GM23248 (cell line): ENCODE measurements at regions not wholly inside any gene's neighbourhood (a gene's known extent, or its start where the extent isn't known, plus 50 kb on each side); places are given as distances from the start of the nearest gene placed in this dataset.

Source experiments
- DNase-seq: peaks from one replicate; pipeline ENCODE4 v3.0.0-alpha.2; 2015
- H2AFZ ChIP-seq: fragments of 200-600 bp; sonication (generic); 2 replicates; pipeline ENCODE4 v1.6.1; 2016; ENCODE audit warnings: antibody characterized with exemption
- H3F3A ChIP-seq: fragments of 200-600 bp; sonication (generic); 2 replicates; pipeline ENCODE4 v1.6.1; 2016; ENCODE audit warnings: mild to moderate bottlenecking, antibody characterized with exemption, mixed run types; ENCODE audit not compliant: insufficient read depth
- H3K27ac ChIP-seq: fragments of 200-600 bp; sonication (generic); 2 replicates; pipeline ENCODE4 v1.5.1; 2016; ENCODE audit warnings: mild to moderate bottlenecking
- H3K27me3 ChIP-seq: fragments of 200-600 bp; sonication (generic); replicated peaks from 2 replicates; pipeline ENCODE4 v1.6.1; 2016; ENCODE audit warnings: mild to moderate bottlenecking; ENCODE audit not compliant: insufficient read depth
- H3K36me3 ChIP-seq: fragments of 200-600 bp; sonication (generic); 2 replicates; pipeline ENCODE4 v1.6.1; 2016; ENCODE audit warnings: low read depth, mild to moderate bottlenecking
- H3K4me1 ChIP-seq: fragments of 200-600 bp; sonication (generic); 2 replicates; pipeline ENCODE4 v1.6.1; 2016; ENCODE audit warnings: mild to moderate bottlenecking; ENCODE audit not compliant: insufficient read depth
- H3K4me2 ChIP-seq: fragments of 200-600 bp; sonication (generic); one replicate; pipeline ENCODE4 v1.6.1; 2016; ENCODE audit warnings: mild to moderate bottlenecking; ENCODE audit not compliant: unreplicated experiment
- H3K4me3 ChIP-seq: fragments of 200-600 bp; sonication (generic); 2 replicates; pipeline ENCODE4 v1.5.1; 2016; ENCODE audit warnings: mild to moderate bottlenecking
- H3K79me2 ChIP-seq: fragments of 200-600 bp; sonication (generic); 2 replicates; pipeline ENCODE4 v1.6.1; 2016; ENCODE audit warnings: mild to moderate bottlenecking; ENCODE audit not compliant: insufficient read depth
- H3K9ac ChIP-seq: fragments of 200-600 bp; sonication (generic); 2 replicates; pipeline ENCODE4 v1.6.1; 2016; ENCODE audit warnings: mild to moderate bottlenecking
- H3K9me2 ChIP-seq: fragments of 200-600 bp; sonication (generic); 2 replicates; pipeline ENCODE4 v1.6.1; 2016; ENCODE audit warnings: mixed run types, mild to moderate bottlenecking, moderate library complexity; ENCODE audit not compliant: insufficient read depth
- H3K9me3 ChIP-seq: fragments of 200-600 bp; sonication (generic); one replicate; pipeline ENCODE4 v1.6.1; 2017; ENCODE audit warnings: low read depth
- H4K20me1 ChIP-seq: fragments of 200-600 bp; sonication (generic); 2 replicates; pipeline ENCODE4 v1.6.0; 2016; ENCODE audit not compliant: insufficient read depth
- EZH2 ChIP-seq: fragments of 200-600 bp; sonication (generic); IDR thresholded peaks from 2 replicates; pipeline ENCODE4 v1.6.1; 2018; ENCODE audit warnings: antibody characterized with exemption, mild to moderate bottlenecking; ENCODE audit not compliant: insufficient read depth, poor library complexity, severe bottlenecking
- EZH2phosphoT487 ChIP-seq: fragments of 200-600 bp; sonication (generic); IDR thresholded peaks from 2 replicates; pipeline ENCODE4 v1.6.1; 2018; ENCODE audit warnings: antibody characterized with exemption, moderate library complexity, mild to moderate bottlenecking, low read depth; ENCODE audit not compliant: insufficient read depth
- WGBS, 2 experiments: methylation state at CpG; one replicate each; pipeline ENCODE4 v1.1.6; 2015 to 2017; ENCODE audit warnings: low lambda C conversion rate in 2 of 2, low coverage in 1 of 2; ENCODE audit errors: missing lambda C conversion rate in 2 of 2; 5-methylcytosine and 5-hydroxymethylcytosine counted together
- in situ Hi-C: fragments of 300-500 bp; cut with MboI; formaldehyde crosslinking; loops from 2 replicates; pipeline ENCODE4 v1.15.0; 2020

DNA sequence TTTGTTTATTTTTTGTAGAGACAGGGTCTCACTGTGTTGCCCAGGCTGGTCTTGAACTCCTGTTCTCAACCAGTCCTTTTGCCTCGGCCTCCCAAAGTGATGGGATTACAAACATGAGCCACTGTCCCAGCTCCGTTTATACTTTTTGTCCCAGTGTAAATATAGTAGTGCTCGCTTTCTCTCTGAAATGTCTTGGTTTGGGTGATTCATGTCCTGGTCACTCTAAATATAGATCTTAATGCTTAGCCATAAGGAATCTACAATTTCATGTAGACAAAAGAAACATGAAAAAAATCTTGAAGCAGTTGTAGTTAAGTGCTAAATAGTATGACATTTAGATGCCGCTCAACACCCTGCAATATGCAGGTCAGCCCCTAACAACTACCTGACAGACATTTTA lies 126.9 kb downstream of the KATNIP start:
- Histone ChIP-seq H3K4me2 (peak overlapping the region; percentile 34), H3K4me1 (peaks cover 15% of the 10 kb centered on the region), H4K20me1 (no peaks in the 10 kb centered on the region), H3K79me2 (no peaks in the 10 kb centered on the region), H3K9ac (0 out of 2 replicates have a peak overlapping the region, but pooled peaks have one; percentile 2), H3K9me3 (no peaks in the 10 kb centered on the region), H3K27ac (peak overlapping the region; percentile 17; the same call in 1 of the 2 replicates), H3K36me3 (peaks cover under 1% of the 10 kb centered on the region; the same call in 1 of the 2 replicates), H3F3A (peaks cover 12% of the 10 kb centered on the region; the same call in 1 of the 2 replicates), H2AFZ (no peak overlapping the region), H3K4me3 (no peak overlapping the region), H3K9me2 (no peaks in the 10 kb centered on the region), H3K27me3 (no peaks in the 10 kb centered on the region)
- DNase-seq: peak; percentile 53
- no peak for TF ChIP-seq EZH2
- TF ChIP-seq EZH2phosphoT487: no peak
- 65 to 66% methylated on average over 4 of the region's 4 CpGs for WGBS, 2 experiments
- in situ Hi-C loops: no loop called here

DNA sequence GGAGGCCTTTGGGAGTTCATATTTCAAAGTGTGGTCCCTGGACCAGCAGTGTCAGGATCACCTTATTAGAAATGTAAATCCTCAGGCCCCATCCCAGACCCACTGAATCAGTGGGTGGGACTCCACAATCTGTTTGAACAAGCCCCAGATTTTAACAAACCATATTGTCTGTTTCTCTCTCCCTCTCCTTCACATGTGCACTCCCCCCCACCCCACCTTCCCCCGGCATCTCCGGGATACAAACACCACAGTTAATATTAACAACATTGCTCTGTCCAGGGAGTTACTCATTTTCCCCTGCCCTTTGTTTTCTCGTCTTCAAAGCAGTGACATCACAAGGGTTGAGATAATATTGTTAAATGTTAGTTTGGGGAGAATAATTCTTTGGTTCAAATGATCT lies 127.3 kb downstream of the KATNIP start:
- Histone ChIP-seq H3F3A (peaks cover 12% of the 10 kb centered on the region; the same call in 1 of the 2 replicates), H3K9me3 (no peaks in the 10 kb centered on the region), H3K27ac (peak overlapping the region; percentile 17; the same call in 1 of the 2 replicates), H3K4me3 (no peak overlapping the region), H3K27me3 (no peaks in the 10 kb centered on the region), H3K36me3 (peaks cover 5% of the 10 kb centered on the region; the same call in 1 of the 2 replicates), H3K9me2 (no peaks in the 10 kb centered on the region), H3K79me2 (no peaks in the 10 kb centered on the region), H3K4me2 (peak overlapping the region; percentile 34), H4K20me1 (no peaks in the 10 kb centered on the region), H3K4me1 (peaks cover 15% of the 10 kb centered on the region), H3K9ac (0 out of 2 replicates have a peak overlapping the region, but pooled peaks have one; percentile 2), H2AFZ (no peak overlapping the region)
- TF ChIP-seq EZH2: no peak
- TF ChIP-seq EZH2phosphoT487: no peak
- in situ Hi-C loops: no loop called here
- no peak for DNase-seq
- WGBS, 2 experiments: 67 to 86% methylated on average over 3 of the region's 3 CpGs

DNA sequence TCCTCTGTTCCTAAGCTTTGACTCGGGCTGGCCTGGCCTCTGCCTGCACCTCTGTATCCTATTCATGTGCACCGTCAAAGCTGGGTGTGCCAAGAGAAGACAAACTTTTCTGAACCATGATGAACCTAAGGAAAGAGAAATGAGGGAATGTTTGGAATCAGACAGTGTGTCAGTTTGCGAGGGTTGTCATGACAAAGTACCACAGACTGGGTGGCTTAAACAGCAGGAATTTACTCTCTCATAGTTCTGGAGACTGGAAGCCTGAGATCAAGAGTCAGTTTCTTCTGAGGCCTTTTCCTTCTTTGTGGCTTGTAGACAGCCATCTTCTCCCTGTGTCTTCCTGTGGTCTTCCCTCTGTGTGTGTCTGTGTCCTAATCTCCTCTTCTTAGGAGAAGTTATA lies 129.0 kb downstream of the KATNIP start:
- no peaks in the 10 kb centered on the region for H3K9me2 ChIP-seq
- no peak overlapping the region for H3K4me2 ChIP-seq
- H3K4me1 ChIP-seq: peaks cover 15% of the 10 kb centered on the region
- no peaks in the 10 kb centered on the region for H3K79me2 ChIP-seq
- no peak for DNase-seq
- no peaks in the 10 kb centered on the region for H3K27me3 ChIP-seq
- H4K20me1 ChIP-seq: no peaks in the 10 kb centered on the region
- no peaks in the 10 kb centered on the region for H3K9me3 ChIP-seq
- H3K36me3 ChIP-seq: peaks cover 6% of the 10 kb centered on the region; the same call in 1 of the 2 replicates
- H3K27ac ChIP-seq: no peak overlapping the region
- TF ChIP-seq EZH2: no peak
- TF ChIP-seq EZH2phosphoT487: no peak
- no peak overlapping the region for H3K9ac ChIP-seq
- no peak overlapping the region for H3K4me3 ChIP-seq
- 96 to 97% methylated on average over 3 of the region's 3 CpGs for WGBS, 2 experiments
- peaks cover 12% of the 10 kb centered on the region; the same call in 1 of the 2 replicates for H3F3A ChIP-seq
- in situ Hi-C loops: no loop called here
- no peak overlapping the region for H2AFZ ChIP-seq

DNA sequence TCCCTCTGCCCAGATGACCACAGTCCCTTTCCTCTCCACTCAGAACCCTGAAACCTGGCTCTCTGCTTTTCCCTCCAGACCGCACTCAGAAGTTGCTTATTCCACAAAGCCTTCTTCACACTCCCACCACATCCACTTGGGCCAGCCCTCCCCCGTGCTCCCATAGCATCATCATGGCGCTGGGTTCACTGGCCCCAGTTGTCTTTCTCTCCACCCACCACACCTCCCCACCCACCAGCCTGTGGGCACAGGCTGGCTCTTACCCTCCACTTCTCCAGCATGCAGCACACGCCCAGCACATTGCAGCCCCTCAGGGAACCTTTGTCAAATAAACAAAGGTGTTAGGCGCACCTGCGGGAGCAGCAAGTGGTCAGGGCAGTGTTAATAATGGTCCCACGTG lies 130.0 kb downstream of the KATNIP start:
- peaks cover 6% of the 10 kb centered on the region; the same call in 1 of the 2 replicates for H3K36me3 ChIP-seq
- H3K79me2 ChIP-seq: no peaks in the 10 kb centered on the region
- no peak overlapping the region for H3K4me2 ChIP-seq
- no peaks in the 10 kb centered on the region for H3K9me3 ChIP-seq
- WGBS, 2 experiments: 83 to 85% methylated on average over 7 of the region's 7 CpGs
- TF ChIP-seq EZH2phosphoT487 (no peak), EZH2 (no peak)
- H3K9me2 ChIP-seq: no peaks in the 10 kb centered on the region
- no peak overlapping the region for H3K9ac ChIP-seq
- no peak overlapping the region for H2AFZ ChIP-seq
- in situ Hi-C loops: no loop called here
- H3F3A ChIP-seq: peaks cover 12% of the 10 kb centered on the region; the same call in 1 of the 2 replicates
- no peaks in the 10 kb centered on the region for H4K20me1 ChIP-seq
- H3K27ac ChIP-seq: no peak overlapping the region
- peaks cover 15% of the 10 kb centered on the region for H3K4me1 ChIP-seq
- no peak for DNase-seq
- no peak overlapping the region for H3K4me3 ChIP-seq
- no peaks in the 10 kb centered on the region for H3K27me3 ChIP-seq
